ENCODE measurements at regions not wholly inside any gene's neighbourhood (a gene's known extent, or its start where the extent isn't known, plus 50 kb on each side); places are given as distances from the start of the nearest gene placed in this dataset.
"Not testable (repeated sequence)": the region's sequence is repeated elsewhere in the genome, so short reads cannot be mapped to it uniquely, and the experiment has no call there.

DNA sequence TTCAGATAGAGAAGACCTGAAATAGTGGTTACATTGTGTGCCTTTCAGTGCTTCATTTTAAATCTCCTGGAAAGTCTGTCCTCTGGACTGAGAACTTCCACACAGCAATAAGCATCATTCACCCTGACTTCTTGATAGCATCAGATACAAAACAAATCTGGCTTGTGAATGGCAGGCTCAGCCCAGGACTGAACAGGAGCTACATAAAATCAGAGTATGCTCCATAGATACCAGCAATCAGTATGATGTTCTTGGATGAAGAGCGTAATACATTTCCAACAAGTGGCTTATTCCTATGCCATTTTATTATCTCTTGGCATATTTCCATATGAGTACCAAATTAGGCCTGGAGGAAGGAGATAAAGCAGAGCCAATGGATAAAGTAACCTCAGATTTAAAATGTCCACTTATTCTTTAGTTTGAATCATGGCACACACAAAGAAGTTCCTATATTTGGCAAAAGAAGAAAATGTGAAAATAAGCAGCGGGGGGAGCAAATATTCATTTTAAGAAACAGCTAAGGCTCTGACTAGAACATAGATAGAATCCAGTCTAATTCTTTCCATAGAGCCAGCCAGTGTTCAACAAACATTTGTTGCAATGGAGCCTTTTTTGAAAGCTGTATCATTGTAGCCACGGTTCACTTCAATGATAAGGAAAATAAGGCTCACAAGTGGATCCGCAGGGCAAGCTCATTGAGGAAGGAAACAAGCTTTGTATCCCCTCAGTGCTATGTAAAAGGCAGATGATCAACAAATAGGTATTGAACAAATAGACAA is 230.8 kb upstream of the CHAC2 start:
- DNase-seq (ENCODE audit: low spot score), result no peak

- DNase-seq (ENCODE audit: low spot score), result no peak
These were observed 232.3 kb upstream of the CHAC2 start for GRCh38 chr2:53535234-53535840.

DNA sequence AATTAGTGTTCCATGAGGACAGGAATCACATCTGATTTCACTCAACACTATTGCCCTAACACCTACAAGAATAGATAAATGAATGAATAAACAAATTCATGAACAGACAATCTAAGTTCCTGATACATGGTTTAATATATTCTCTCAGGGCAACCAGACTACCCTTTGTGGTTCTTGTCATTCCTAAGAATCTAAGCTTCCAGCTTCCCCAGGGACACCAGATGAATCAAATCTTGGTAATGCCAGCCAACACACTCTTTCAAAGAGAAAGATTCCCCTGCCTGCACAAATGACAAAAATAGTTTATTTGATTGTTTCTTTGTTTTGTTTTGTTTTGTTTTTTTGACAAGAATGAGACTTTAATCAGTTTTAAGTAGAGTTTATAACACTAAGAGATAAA is 237.5 kb upstream of the CHAC2 start:
- no peak for DNase-seq (ENCODE audit: low spot score)

DNA sequence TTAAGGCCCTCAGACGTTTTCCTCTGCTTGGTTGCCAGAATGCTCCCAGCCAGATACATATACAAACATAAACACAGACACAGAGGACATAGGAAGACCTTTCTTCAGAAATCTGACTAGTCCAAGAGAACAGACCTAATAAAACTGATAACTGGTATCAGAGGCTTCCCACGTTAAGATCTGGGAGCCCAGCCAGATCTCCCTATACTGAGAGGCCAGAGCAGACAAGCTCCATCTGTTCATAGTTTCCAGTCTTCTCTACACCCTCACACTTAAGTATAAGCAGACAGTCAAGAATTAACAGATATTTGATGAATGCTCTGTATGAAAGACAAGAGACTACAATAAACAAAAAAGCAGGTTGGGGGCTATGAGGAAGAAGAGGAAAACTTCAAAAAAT is 240.5 kb upstream of the CHAC2 start:
- no peak for DNase-seq (ENCODE audit: low spot score)

- DNase-seq (ENCODE audit: low spot score), result peak; percentile 37
These were observed 247.4 kb upstream of the CHAC2 start for GRCh38 chr2:53519918-53520841.

GRCh38 chr2:53517406-53517805 is 250.2 kb upstream of the CHAC2 start:
- no peak for DNase-seq (ENCODE audit: low spot score)

DNA sequence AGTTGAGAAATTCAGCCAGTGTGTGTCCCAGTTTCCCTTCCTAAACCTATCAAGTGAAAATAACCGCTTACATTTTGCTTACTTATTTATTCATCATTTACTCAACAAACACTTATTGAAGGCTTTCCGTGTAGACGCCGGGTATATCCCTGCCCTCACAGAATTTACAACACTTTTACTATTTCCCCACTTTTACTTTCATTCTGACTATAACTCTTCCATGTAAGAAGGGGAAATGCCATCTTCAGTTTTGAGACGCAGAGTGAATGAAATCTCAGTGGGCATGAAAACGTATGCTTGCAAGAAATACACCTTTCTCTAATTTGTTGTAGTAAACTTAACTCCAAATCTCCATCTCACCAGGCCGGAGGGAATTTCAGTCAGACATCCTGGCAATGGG is 251.0 kb upstream of the CHAC2 start:
- DNase-seq (ENCODE audit: low spot score), result no peak

DNA sequence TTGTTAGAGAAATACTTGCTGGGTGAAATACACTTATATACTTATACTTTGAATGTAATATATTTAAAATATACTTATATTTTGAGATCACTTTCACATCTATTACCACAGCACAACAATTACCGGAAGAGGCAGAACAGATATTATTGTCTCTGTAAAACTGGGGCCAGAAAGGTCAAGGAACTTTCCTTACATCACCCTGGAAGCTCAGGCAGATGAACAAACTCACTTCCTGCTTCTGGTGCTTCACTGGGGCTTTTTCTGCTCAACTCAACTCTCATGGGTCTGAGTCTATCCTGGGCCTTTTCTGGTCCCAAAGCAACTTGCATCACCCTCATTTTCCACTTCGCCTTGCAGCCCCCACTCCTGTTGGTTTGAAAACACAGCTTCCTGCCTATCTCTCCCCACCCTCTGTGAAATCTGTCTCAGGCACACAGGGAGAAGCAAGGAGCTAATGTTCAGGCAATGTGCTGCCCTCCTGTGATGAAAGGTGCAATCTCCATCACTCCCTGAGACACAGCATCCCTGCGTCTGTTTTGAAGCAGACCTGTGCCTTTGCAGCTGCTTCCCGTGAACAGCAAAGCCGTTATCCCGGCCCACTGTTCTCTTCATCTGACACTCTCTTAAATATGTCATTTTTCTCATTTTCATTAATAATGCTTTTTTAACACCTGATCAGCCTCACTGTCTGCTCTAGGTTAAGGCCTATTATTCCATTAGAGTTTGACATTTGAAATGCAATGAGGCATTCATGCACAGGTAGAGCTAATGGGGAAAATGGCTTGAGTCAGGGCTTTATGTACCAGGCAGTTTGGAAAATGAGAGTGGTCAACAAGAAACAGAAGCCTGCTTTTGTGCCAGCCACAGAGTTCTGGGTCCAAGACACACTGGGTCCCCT is 251.9 kb upstream of the CHAC2 start:
- peak; percentile 29 for DNase-seq (ENCODE audit: low spot score)

DNA sequence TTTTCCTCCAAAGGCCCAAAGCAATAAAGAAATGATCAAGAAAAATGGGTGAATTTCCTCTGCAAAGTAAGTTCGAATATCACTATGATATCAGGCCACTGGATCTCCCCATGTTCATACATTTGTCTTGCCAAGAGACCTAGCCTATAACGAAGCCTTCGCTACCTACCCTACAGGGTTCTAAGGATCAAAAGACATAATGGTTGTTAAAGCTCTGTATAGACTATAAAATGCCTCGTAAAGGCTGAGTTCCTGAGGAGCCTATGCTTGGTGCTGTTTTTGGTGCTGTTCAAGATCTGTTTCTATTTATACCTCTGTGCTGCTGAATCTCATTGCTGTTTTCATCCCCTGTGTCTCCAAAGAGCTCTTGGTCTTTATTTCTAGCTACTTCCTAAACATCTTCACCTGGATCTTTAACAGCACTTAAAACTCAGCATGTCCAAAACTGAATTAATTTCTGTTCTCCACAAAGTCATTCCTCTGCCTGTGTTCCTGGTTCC is 254.4 kb upstream of the CHAC2 start:
- no peak for DNase-seq (ENCODE audit: low spot score)

- no peak for DNase-seq (ENCODE audit: low spot score)
These were observed 255.4 kb upstream of the CHAC2 start for GRCh38 chr2:53512071-53512826.

GRCh38 chr2:53511549-53511948 is 256.1 kb upstream of the CHAC2 start:
- peak; percentile 14 for DNase-seq (ENCODE audit: low spot score)

- no peak for DNase-seq (ENCODE audit: low spot score)
These were observed 257.2 kb upstream of the CHAC2 start for GRCh38 chr2:53510401-53510800.

GRCh38 chr2:53509831-53510388 is 257.7 kb upstream of the CHAC2 start:
- peak; percentile 16 for DNase-seq (ENCODE audit: low spot score)

DNA sequence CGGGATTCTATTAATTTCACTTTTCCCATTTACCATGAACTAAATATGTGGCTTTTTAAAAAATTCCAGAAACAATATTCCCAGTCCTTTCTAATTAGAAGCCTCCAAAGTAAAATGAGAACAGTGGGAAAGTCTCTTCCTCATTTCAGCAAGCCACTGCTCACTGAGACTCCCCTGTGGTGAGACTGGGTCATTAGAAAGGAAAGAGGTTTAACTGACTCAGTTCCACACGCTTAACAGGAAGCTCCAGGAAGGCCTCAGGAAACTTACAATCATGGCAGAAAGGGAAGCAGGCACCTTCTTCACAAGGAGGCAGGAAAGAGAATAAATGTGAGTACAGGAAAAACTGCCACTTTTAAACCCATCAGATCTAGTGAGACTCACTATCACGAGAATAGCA is 258.9 kb upstream of the CHAC2 start:
- DNase-seq (ENCODE audit: low spot score), result no peak

- not testable (repeated sequence) for DNase-seq (ENCODE audit: low spot score)
These were observed 260.5 kb upstream of the CHAC2 start for GRCh38 chr2:53507070-53507469.

DNA sequence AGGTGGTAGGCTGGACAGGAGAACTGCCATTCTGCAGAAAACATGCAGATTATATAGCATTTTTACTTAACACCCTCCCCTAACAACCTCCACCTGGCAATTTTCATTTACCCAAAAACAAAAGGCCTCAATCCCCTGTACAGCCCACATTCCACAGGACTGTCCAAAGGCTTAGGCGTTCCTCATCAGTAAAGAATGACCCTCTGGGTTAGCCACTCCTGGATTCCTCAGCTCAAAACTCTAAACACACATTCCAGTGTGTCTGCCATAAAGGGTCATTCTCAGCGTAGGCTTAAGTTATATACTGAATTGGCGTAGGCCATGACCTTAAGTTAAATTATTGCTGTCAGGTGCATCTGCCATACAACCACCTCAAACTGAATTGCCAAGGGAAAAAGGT is 261.8 kb upstream of the CHAC2 start:
- no peak for DNase-seq (ENCODE audit: low spot score)

- DNase-seq (ENCODE audit: low spot score), result no peak
These were observed 263.1 kb upstream of the CHAC2 start for GRCh38 chr2:53504507-53504906.

GRCh38 chr2:53500181-53500580 is 267.4 kb upstream of the CHAC2 start:
- DNase-seq (ENCODE audit: low spot score), result no peak

GRCh38 chr2:53498210-53498609 is 269.4 kb upstream of the CHAC2 start:
- no peak for DNase-seq (ENCODE audit: low spot score)

GRCh38 chr2:53497020-53497419 is 270.6 kb upstream of the CHAC2 start:
- no peak for DNase-seq (ENCODE audit: low spot score)
